GM18873 (cell line): ENCODE measurements at regions not wholly inside any gene's neighbourhood (a gene's known extent, or its start where the extent isn't known, plus 50 kb on each side); places are given as distances from the start of the nearest gene placed in this dataset.

Experiments used
- ATAC-seq: cut with Tn5 transposase; IDR thresholded peaks from one replicate; pipeline ENCODE4 v1.9.1; 2021; ENCODE audit warnings: mild to moderate bottlenecking, moderate library complexity, moderate number of reproducible peaks; ENCODE audit not compliant: unreplicated experiment, low FRiP score

- no peak for ATAC-seq
Measured at GRCh38 chr1:4396551-4396950, 257.9 kb upstream of the AJAP1 start.

DNA sequence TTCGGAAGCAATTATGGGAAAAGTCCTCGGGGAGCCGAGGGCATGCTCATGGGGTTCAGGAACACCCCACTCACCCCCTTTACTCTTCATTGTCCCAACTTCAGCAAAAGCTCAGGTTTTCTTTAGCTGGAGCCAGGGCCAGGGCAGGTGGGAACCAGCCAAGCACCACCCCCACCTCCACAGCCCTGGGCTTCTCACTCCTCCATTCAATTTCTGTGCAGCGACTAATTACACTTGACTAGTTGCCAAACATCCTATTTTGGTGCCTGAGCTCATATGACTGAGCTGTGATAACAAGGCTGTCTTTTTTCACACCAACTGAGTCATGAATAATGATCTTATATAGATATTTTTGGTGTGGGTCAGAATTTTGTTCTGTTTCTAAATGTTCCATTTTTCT, 257.2 kb upstream of the AJAP1 start:
- no peak for ATAC-seq

- ATAC-seq, result no peak
Measured at GRCh38 chr1:4402032-4402431, 252.4 kb upstream of the AJAP1 start.

DNA sequence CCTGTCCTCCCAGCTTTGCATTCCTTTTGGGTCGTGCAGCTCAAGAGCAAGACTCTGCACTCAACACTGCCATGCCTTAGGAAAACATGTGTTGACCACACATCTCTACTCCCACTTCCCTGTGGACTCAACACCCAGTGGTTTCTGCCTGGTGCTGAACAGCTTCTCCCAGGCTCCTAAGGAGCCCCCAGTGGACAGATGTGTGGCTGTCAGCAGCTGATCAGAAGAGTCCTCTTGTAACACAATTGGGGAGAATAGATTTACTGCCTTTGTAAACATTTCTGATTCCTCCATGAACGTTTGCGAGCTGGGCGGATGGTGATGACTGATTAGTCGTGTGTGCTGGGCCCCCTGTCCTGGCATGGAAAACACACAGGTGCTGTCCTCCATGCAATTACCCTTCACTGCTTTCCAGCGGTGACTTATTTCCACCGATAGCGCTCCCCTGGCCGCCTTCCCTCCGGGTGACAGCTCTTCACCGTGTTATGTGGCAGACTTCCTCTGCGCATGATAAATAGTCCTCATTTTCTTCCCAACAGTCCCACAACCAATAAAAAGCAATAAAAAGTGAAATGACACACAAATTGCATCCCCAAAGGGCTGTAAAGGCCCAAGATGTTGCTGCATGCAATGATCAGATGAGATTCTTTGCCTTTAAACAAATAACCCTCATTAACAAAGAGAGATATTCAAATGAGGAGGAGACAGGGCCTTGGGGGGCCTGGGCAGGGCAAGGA, 249.4 kb upstream of the AJAP1 start:
- no peak for ATAC-seq

DNA sequence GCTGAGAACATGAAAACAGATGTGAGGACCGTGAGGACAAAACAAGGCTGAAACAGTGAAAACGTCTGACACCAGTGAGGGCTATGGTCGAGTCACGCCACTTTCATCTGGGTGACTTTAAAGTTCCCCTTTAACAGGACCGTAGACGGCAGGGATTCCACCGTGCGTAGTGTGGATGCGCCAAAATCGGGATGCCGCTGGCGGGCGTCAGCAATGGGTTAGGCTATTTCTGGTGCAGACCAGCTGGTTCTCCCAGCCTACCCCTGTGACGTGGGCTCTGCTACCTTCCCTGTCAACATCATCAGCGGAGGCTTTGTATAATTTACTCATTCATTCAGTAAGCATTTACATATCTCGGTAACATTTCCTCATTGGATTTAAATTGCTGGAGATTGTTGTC, 246.6 kb upstream of the AJAP1 start:
- ATAC-seq, result no peak

DNA sequence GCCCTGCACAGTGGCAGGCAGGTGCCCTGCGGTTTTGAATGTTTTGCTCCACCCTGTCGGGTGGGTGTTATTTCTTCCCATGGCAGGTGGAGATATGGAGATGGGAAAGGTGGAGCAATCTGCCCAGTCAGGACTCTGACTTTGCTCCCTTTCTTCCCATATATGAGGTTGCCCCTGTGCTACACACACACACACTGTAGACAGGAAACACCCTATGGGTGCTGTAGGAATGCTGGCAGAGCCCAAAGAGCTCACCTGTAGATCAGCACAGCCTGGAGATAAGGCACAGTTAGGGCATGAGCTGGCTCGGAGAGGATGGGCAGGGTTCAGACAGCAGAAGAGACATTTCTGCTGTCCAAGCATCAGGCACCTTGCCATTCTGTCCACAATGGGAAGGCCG, 246.0 kb upstream of the AJAP1 start:
- no peak for ATAC-seq

GRCh38 chr1:4411862-4412261, 242.5 kb upstream of the AJAP1 start:
- ATAC-seq, result no peak

DNA sequence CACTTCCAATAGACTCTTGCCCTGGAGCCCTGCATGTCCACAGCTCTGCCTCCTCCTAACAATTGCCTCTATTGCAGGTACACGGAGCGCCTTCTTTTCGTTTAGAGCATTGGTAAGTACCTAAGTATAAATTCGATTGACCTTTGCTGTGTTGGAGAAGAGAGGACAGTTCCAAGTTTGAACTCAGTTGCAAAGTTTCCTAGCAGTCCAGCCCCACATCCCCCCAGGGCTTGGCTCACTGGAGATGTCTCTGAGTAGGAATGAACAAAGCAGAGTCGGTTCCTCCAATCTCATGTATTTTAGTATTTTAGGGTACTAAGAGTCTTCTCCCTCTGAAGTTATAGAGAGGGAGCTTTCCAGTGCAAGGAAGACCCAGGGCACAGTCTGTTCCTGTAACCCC, 238.9 kb upstream of the AJAP1 start:
- ATAC-seq, result no peak

DNA sequence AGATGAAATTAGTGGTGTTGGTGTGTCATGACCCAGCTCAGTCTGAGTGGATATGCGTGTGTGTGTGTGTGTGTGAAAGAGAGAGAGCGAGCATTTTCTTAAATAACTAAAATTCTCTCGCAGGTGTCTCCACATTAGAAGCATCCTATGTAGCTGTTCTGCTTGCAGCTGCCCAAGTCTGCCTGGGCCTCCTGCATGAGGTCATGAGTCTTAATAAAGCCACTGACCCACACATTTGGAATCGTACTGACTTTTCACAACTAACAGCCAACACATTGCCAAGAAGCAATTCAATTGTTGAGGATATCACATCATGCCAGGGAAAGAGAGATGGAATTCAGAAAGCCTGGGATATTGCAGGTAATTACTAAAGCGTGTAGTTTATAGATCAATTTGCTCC, 238.2 kb upstream of the AJAP1 start:
- no peak for ATAC-seq

- ATAC-seq, result no peak
Measured at GRCh38 chr1:4418021-4418420, 236.4 kb upstream of the AJAP1 start.

DNA sequence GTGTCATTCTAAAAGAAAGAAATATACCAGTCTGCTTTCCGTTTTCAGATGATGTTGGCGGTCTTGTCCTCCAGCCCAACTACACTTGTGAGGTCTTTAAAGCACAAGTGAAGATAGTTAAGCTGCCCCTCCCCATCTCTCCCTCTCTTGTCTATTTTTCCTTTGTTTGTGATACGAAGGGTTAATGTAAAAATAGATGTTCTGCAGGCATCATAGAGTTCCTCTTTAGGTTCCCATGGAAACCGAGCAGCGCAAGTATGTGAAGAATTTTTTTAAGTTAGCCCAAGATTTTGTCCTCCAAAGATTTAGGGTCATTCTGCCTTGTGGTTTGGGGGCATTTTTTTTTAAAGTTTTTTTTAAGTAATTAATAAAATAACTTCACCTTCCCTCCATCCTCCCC, 232.4 kb upstream of the AJAP1 start:
- ATAC-seq, result no peak

GRCh38 chr1:4422504-4423289, 231.7 kb upstream of the AJAP1 start:
- no peak for ATAC-seq

DNA sequence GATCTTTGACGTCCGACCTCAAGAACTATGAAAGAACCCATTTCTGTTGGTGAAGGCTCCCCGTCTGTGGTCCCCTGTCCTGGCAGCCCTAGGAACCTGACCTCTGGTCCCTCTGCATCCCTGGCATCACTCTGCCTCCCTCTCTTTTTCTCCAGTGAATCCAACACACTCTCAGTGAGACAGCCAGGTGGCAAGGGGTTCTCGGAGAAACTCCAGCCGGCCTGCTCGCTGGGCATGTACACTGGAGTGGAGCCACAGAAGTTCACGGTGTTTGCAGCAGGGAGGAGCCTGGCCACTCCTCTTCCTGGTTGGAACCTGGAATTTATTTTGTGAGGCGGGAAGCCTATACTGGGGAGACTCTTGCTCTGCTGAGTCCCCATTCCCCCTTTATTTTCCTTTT, 230.2 kb upstream of the AJAP1 start:
- ATAC-seq, result no peak

- no peak for ATAC-seq
Measured at GRCh38 chr1:4424766-4425165, 229.6 kb upstream of the AJAP1 start.

DNA sequence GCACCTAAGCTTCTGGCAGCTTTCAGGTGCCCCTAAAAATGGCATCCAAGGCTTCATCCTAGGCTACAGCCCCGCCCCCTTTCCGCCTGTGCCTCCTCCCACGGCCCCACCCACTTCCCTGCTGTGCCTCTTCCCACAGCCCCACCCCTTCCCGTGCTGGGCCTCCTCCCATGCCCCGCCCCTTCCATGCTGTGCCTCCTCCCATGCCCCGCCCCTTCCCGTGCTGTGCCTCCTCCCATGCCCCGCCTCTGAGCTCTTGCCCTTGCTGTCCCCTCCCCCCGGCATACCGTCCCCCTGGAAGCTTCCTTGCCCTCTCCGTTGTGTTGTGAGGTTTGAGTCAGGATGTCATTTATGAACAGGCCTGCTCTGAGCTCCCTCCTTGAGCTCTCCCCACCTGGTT, 228.5 kb upstream of the AJAP1 start:
- no peak for ATAC-seq

DNA sequence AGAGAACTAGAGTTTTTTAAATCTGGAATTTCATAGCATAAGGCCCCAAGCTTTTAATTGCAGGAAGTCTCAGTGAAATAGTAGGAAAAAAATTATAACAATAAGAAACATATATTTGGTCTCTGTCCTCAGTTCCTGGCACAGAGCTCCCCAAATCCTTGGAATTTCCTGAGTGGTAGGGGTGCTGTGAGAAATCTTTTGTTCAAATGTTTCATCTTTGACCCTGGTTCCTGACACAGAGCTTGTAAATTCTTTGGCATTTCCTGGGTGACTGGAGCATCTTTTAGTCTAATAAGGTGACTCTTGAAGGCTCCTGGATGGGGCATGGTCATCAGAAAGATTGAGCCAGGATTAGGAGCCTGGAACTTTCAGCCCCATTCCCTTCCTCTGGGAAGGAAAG, 225.7 kb upstream of the AJAP1 start:
- ATAC-seq, result no peak

GRCh38 chr1:4430406-4431365, 223.7 kb upstream of the AJAP1 start:
- no peak for ATAC-seq

- ATAC-seq, result no peak
Measured at GRCh38 chr1:4431491-4431890, 222.9 kb upstream of the AJAP1 start.

GRCh38 chr1:4433075-4433474, 221.3 kb upstream of the AJAP1 start:
- no peak for ATAC-seq

GRCh38 chr1:4444086-4444485, 210.3 kb upstream of the AJAP1 start:
- no peak for ATAC-seq
